ENCODE measurements at regions not wholly inside any gene's neighbourhood (a gene's known extent, or its start where the extent isn't known, plus 50 kb on each side); places are given as distances from the start of the nearest gene placed in this dataset.

DNA sequence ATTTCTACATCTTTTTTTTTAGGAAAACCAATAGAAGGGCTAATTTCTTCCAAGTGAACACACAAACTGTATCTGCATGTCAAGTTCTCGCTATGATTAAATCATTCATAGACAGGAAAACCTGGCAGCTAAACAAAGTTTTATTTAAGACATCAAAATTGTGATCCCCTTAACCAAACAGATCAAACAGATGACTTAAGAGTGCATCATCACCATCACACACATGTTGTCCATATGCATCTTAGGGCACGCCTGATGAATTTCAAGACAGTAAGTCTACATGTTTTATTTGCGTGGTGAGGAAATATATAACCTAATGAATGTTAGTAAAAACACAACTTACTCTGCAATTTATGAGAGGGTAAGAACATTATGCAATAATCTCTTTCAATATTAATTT lies 317.0 kb upstream of the ANXA10 start:
- Histone ChIP-seq H3K4me3 (ENCODE audit: low read length) (no peak overlapping the region), H3K27ac (ENCODE audit: low read length) (no peak overlapping the region), H3K27me3 (ENCODE audit: control insufficient read depth, insufficient read depth) (no peaks in the 10 kb centered on the region), H3K9me3 (ENCODE audit: control insufficient read depth, low read length) (no peaks in the 10 kb centered on the region), H3K4me1 (ENCODE audit: control insufficient read depth, insufficient read depth, low read length) (no peaks in the 10 kb centered on the region)
- 84% methylated on average over 3 of the region's 3 CpGs for WGBS
- DNase-seq (no peak), ATAC-seq (no peak)
- intact Hi-C loops (cut with DNase I), result no loop called here

DNA sequence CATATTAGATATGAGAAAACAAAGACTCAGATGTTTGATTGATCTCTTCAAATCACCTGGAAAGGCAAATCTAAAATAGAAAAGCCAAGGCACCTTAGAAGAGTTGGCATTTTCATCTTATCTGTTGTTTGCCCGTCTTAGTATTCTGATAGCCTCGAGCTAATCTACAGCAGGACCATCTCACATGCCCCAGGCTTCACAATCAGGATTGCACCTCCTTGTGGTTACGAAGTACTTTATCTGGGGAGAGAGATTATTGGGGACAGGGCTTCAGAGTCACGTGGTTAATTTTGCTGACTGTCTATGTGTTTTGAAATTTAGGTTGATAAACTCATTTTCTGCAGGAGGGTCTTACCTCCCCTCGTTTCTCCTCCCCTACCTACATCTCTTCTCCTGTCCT lies 313.1 kb upstream of the ANXA10 start:
- intact Hi-C loops (cut with DNase I), result no loop called here
- 46% methylated on average over 5 of the region's 5 CpGs for WGBS
- no peak overlapping the region for H3K4me3 ChIP-seq (ENCODE audit: low read length)
- H3K9me3 ChIP-seq (ENCODE audit: control insufficient read depth, low read length), result no peaks in the 10 kb centered on the region
- no peak overlapping the region for H3K27ac ChIP-seq (ENCODE audit: low read length)
- DNase-seq (no peak), ATAC-seq (no peak)
- no peaks in the 10 kb centered on the region for H3K27me3 ChIP-seq (ENCODE audit: control insufficient read depth, insufficient read depth)
- H3K4me1 ChIP-seq (ENCODE audit: control insufficient read depth, insufficient read depth, low read length), result no peaks in the 10 kb centered on the region

GRCh38 chr4:167779864-167780263 lies 312.5 kb upstream of the ANXA10 start:
- ATAC-seq, result no peak
- DNase-seq, result no peak
- 55% methylated on average over 5 of the region's 5 CpGs for WGBS
- Histone ChIP-seq H3K27ac (ENCODE audit: low read length) (no peak overlapping the region), H3K27me3 (ENCODE audit: control insufficient read depth, insufficient read depth) (no peaks in the 10 kb centered on the region), H3K4me3 (ENCODE audit: low read length) (no peak overlapping the region), H3K9me3 (ENCODE audit: control insufficient read depth, low read length) (no peaks in the 10 kb centered on the region), H3K4me1 (ENCODE audit: control insufficient read depth, insufficient read depth, low read length) (no peaks in the 10 kb centered on the region)
- intact Hi-C loops (cut with DNase I), result no loop called here

GRCh38 chr4:167784826-167785225 lies 307.5 kb upstream of the ANXA10 start:
- no peak overlapping the region for H3K27ac ChIP-seq (ENCODE audit: low read length)
- intact Hi-C loops (cut with DNase I), result no loop called here
- WGBS, result 53% methylated on average over 2 of the region's 2 CpGs
- no peak for DNase-seq
- no peak for ATAC-seq
- no peaks in the 10 kb centered on the region for H3K9me3 ChIP-seq (ENCODE audit: control insufficient read depth, low read length)
- H3K4me3 ChIP-seq (ENCODE audit: low read length), result no peak overlapping the region
- no peaks in the 10 kb centered on the region for H3K27me3 ChIP-seq (ENCODE audit: control insufficient read depth, insufficient read depth)
- no peaks in the 10 kb centered on the region for H3K4me1 ChIP-seq (ENCODE audit: control insufficient read depth, insufficient read depth, low read length)

DNA sequence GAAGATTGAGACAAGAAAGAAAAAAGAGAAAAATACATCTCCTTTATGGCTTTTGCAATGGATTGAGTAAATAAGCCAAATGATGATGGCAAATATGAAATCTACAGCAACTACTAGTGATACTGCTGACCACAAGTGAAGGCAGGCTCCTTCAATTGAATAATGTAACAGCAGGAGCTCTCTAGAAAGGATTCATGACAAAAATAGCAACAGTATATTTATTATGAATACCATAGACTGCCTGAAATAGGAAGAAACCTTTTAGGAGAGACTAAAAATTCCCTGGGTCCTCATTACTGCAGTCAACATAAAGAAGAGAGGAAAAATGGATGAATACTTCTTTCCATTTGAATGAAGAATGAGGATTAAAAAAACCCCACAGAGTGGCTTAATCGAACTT lies 306.8 kb upstream of the ANXA10 start:
- no peaks in the 10 kb centered on the region for H3K4me1 ChIP-seq (ENCODE audit: control insufficient read depth, insufficient read depth, low read length)
- DNase-seq (no peak), ATAC-seq (no peak)
- no peak overlapping the region for H3K4me3 ChIP-seq (ENCODE audit: low read length)
- 69% methylated on average over 1 of the region's 1 CpG for WGBS
- no peaks in the 10 kb centered on the region for H3K27me3 ChIP-seq (ENCODE audit: control insufficient read depth, insufficient read depth)
- intact Hi-C loops (cut with DNase I), result no loop called here
- H3K9me3 ChIP-seq (ENCODE audit: control insufficient read depth, low read length), result no peaks in the 10 kb centered on the region
- H3K27ac ChIP-seq (ENCODE audit: low read length), result no peak overlapping the region

DNA sequence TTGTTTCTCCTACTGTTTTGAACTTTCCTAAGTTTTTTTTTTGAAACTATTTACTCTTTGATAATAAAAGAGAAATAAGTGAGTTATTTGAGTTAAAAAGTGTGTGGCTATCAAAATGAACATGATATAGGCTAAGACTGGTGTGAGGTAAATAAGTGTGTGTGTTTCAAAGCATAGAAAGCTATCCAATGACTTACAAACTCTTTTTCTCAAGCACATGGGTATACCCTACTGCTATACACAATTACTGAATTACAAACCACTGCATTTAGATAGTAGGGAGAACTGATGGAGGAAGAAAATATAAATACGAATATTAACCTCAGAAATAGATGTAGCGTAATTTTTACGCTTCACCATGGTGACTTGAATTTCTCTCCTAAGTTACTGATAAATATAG lies 305.8 kb upstream of the ANXA10 start:
- Histone ChIP-seq H3K4me3 (ENCODE audit: low read length) (no peak overlapping the region), H3K4me1 (ENCODE audit: control insufficient read depth, insufficient read depth, low read length) (no peaks in the 10 kb centered on the region), H3K27me3 (ENCODE audit: control insufficient read depth, insufficient read depth) (no peaks in the 10 kb centered on the region), H3K9me3 (ENCODE audit: control insufficient read depth, low read length) (no peaks in the 10 kb centered on the region), H3K27ac (ENCODE audit: low read length) (no peak overlapping the region)
- WGBS, result 97% methylated on average over 3 of the region's 3 CpGs
- DNase-seq (no peak), ATAC-seq (no peak)
- intact Hi-C loops (cut with DNase I), result no loop called here

DNA sequence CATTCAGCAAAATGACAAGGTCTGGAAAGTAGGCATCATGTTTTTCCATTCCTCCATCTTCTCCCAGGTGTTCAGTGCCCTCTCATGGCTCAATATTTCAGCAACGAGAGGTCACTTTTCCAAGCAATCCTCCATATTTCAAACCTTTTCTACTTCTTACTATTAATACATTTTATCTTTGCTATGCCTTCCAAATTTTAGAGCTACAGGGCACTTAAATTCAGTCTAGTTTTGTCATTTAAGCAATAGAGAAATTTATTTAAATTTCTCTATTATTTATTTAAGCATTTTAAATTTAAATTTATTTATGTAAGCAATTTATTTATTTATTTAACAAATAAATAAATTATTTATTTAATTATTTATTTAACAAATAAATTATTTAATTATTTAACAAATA lies 305.1 kb upstream of the ANXA10 start:
- ATAC-seq (no peak), DNase-seq (no peak)
- Histone ChIP-seq H3K9me3 (ENCODE audit: control insufficient read depth, low read length) (no peaks in the 10 kb centered on the region), H3K27ac (ENCODE audit: low read length) (no peak overlapping the region), H3K4me3 (ENCODE audit: low read length) (no peak overlapping the region), H3K4me1 (ENCODE audit: control insufficient read depth, insufficient read depth, low read length) (no peaks in the 10 kb centered on the region), H3K27me3 (ENCODE audit: control insufficient read depth, insufficient read depth) (no peaks in the 10 kb centered on the region)
- intact Hi-C loops (cut with DNase I), result no loop called here
- WGBS, result 91% methylated on average over 1 of the region's 1 CpG

DNA sequence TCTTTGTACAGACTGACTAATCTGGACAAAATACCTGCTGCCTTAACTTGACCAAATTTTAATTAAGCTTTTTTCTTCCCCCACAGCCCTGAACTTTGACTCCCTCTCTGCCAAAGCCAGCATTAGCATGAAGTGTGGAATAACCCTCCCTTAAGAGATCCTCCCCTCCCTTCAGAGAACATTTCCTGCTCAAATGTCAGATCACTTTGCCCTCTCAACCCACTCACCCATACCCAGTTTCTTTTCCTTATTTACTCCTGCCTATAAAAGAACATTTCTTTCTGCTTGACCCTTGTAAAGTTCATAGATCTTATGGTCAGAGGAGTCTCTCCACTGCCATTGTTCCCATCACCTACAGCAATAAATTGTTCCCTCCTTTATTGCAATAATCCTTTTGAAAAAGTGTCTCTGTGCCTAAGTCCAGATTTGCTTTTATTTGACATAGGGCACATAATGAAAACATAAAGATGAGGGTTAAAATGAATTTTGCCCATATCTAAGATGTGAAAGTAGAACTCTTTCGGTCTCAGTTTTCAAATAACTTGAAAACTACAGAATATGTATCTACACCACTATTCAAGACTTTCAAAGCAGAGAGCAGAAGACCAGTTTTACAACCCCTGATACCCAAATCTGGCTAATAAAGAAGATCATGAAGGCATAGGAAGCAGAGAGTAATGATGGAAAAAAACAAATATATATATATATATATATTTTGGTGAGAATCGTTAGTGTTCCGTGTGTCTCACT lies 289.7 kb upstream of the ANXA10 start:
- DNase-seq (no peak), ATAC-seq (no peak)
- Histone ChIP-seq H3K27me3 (ENCODE audit: control insufficient read depth, insufficient read depth) (no peaks in the 10 kb centered on the region), H3K27ac (ENCODE audit: low read length) (no peak overlapping the region), H3K4me1 (ENCODE audit: control insufficient read depth, insufficient read depth, low read length) (no peaks in the 10 kb centered on the region), H3K4me3 (ENCODE audit: low read length) (no peak overlapping the region), H3K9me3 (ENCODE audit: control insufficient read depth, low read length) (no peaks in the 10 kb centered on the region)
- 89% methylated on average over 3 of the region's 3 CpGs for WGBS
- intact Hi-C loops (cut with DNase I), result no loop called here

DNA sequence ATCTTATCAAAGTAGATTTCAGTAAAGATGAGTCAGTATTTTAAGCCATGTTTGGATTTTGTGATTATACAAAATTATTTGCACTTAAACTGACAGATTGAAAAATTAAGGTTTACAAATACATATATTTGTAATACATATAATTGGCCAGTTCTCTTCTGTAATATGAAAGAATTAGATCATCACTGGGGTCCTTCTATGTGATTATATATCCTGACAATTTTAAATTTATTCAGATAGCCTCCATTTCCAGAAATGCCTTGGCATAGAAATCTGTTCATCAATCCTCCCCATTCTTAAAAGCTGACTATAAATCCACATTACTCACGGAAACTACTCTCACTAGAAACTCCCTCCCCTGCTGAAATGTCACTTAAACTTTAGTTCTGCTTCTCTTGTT lies 280.4 kb upstream of the ANXA10 start:
- WGBS, result 53% methylated on average over 1 of the region's 1 CpG
- DNase-seq (no peak), ATAC-seq (no peak)
- H3K4me3 ChIP-seq (ENCODE audit: low read length), result no peak overlapping the region
- no peak overlapping the region for H3K27ac ChIP-seq (ENCODE audit: low read length)
- no peaks in the 10 kb centered on the region for H3K4me1 ChIP-seq (ENCODE audit: control insufficient read depth, insufficient read depth, low read length)
- H3K9me3 ChIP-seq (ENCODE audit: control insufficient read depth, low read length), result no peaks in the 10 kb centered on the region
- no peaks in the 10 kb centered on the region for H3K27me3 ChIP-seq (ENCODE audit: control insufficient read depth, insufficient read depth)
- intact Hi-C loops (cut with DNase I), result no loop called here

DNA sequence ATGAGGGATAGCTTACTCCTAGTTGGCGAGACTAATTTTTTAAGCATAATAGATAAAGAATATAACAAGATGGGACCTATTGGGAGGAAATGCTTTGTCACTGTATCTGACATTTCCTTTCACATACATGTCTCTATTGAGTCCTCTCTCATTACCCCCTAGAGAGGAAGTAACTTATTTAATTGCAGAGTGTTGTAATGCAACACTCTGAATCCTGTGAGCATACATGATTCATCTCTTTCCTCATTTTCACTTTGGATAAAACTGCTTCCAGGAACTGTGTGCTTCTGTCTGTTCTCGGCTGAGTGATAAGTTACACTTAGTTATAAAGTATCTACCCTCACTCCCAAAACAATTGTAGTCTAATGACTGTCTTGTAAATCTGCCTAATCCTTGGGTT lies 266.1 kb upstream of the ANXA10 start:
- H3K9me3 ChIP-seq (ENCODE audit: control insufficient read depth, low read length), result no peaks in the 10 kb centered on the region
- no peak overlapping the region for H3K4me3 ChIP-seq (ENCODE audit: low read length)
- WGBS, result 55% methylated on average over 2 of the region's 2 CpGs
- no peak overlapping the region for H3K27ac ChIP-seq (ENCODE audit: low read length)
- ATAC-seq (no peak), DNase-seq (no peak)
- no peaks in the 10 kb centered on the region for H3K4me1 ChIP-seq (ENCODE audit: control insufficient read depth, insufficient read depth, low read length)
- no peaks in the 10 kb centered on the region for H3K27me3 ChIP-seq (ENCODE audit: control insufficient read depth, insufficient read depth)
- intact Hi-C loops (cut with DNase I), result no loop called here

DNA sequence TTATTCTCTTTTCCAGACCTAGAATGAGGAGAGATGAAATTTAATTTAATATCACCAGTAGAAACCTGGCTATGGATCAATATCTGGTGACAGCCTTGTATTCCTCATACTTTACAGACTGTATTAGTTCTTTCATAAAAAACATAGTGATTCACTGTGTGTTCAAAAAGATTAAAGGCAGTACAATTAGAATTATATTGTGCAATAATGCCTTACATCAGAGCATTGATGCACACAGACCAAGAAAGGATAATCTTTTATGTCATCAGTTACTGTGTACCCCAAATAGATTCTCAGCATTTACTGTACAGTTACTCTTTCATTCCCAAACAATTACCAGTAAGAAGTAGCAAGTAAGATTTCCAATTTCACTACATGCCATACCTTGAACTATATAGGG lies 260.5 kb upstream of the ANXA10 start:
- Histone ChIP-seq H3K27ac (ENCODE audit: low read length) (no peak overlapping the region), H3K9me3 (ENCODE audit: control insufficient read depth, low read length) (no peaks in the 10 kb centered on the region), H3K4me3 (ENCODE audit: low read length) (no peak overlapping the region), H3K4me1 (ENCODE audit: control insufficient read depth, insufficient read depth, low read length) (no peaks in the 10 kb centered on the region), H3K27me3 (ENCODE audit: control insufficient read depth, insufficient read depth) (no peaks in the 10 kb centered on the region)
- ATAC-seq (no peak), DNase-seq (no peak)
- intact Hi-C loops (cut with DNase I), result no loop called here

DNA sequence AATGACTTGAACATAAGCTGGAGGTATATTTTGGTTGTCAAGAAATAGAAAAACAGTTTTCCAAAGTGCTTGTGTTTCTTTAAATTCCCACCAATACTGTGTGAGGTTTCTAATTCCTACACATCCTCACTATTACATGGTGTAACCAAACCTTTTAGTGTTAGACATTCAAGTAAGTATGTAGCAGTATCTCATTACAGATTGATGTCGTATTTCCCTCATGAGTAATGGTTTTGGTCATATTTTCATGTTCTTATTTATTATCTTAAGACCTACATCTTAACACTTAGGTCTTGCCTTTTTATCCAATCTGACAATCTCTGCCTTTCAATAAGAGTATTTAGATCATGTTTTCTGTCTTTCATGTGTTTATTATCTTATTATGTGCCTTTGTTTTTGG lies 253.7 kb upstream of the ANXA10 start:
- intact Hi-C loops (cut with DNase I), result no loop called here
- H3K9me3 ChIP-seq (ENCODE audit: control insufficient read depth, low read length), result no peaks in the 10 kb centered on the region
- H3K27ac ChIP-seq (ENCODE audit: low read length), result no peak overlapping the region
- no peaks in the 10 kb centered on the region for H3K4me1 ChIP-seq (ENCODE audit: control insufficient read depth, insufficient read depth, low read length)
- H3K27me3 ChIP-seq (ENCODE audit: control insufficient read depth, insufficient read depth), result no peaks in the 10 kb centered on the region
- DNase-seq (no peak), ATAC-seq (no peak)
- H3K4me3 ChIP-seq (ENCODE audit: low read length), result no peak overlapping the region
- 64% methylated on average over 1 of the region's 1 CpG for WGBS

Data from right cardiac atrium (tissue), 5 donors.